WTC11 (cell line): ENCODE measurements at regions not wholly inside any gene's neighbourhood (a gene's known extent, or its start where the extent isn't known, plus 50 kb on each side); places are given as distances from the start of the nearest gene placed in this dataset.

Source experiments
- ATAC-seq: fragments of 200-7000 bp; cut with Tn5 transposase; 2 replicates; pipeline ENCODE4 v1.10.0; 2021; ENCODE audit warnings: mild to moderate bottlenecking, moderate library complexity
- CTCF ChIA-PET: fragments of 300-600 bp; sonication (Branson Sonifier 250); formaldehyde crosslinking; loops from one replicate; lab custom pipeline; 2021; ENCODE audit warnings: antibody characterized with exemption; lab: Charles Lee
- POLR2A ChIA-PET: fragments of 350-600 bp; sonication (Branson Sonifier 250); formaldehyde crosslinking; loops from one replicate; lab custom pipeline; 2021; ENCODE audit warnings: antibody characterized with exemption; lab: Charles Lee
- DNase-seq: peaks from one replicate; pipeline ENCODE4 v3.0.0; 2021; ENCODE audit warnings: low spot score
- H3K27ac Mint-ChIP-seq: 2 replicates; pipeline ENCODE4 v1.8.0; 2021; ENCODE audit warnings: mixed read lengths
- H3K27me3 Mint-ChIP-seq: 2 replicates; pipeline ENCODE4 v1.8.0; 2021; ENCODE audit warnings: low read depth, mild to moderate bottlenecking, moderate library complexity, mixed read lengths
- H3K36me3 Mint-ChIP-seq: 2 replicates; pipeline ENCODE4 v1.8.0; 2021; ENCODE audit warnings: mixed read lengths
- H3K4me1 Mint-ChIP-seq: 2 replicates; pipeline ENCODE4 v1.8.0; 2022; ENCODE audit warnings: mixed read lengths
- H3K4me3 Mint-ChIP-seq: 2 replicates; pipeline ENCODE4 v1.8.0; 2021; ENCODE audit warnings: mild to moderate bottlenecking, moderate library complexity, mixed read lengths
- H3K9me3 Mint-ChIP-seq: 2 replicates; pipeline ENCODE4 v1.8.0; 2021; ENCODE audit warnings: mixed read lengths
- ATF3 ChIP-seq: sonication (generic); formaldehyde crosslinking; conservative IDR thresholded peaks from 2 replicates; pipeline ENCODE4 v1.8.1; 2022; ENCODE audit warnings: mild to moderate bottlenecking, missing genetic modification reagents
- IRF1 ChIP-seq: sonication (generic); formaldehyde crosslinking; IDR thresholded peaks from 2 replicates; pipeline ENCODE4 v1.8.0; 2023; ENCODE audit warnings: missing genetic modification reagents
- JUN ChIP-seq: sonication (generic); formaldehyde crosslinking; IDR thresholded peaks from 2 replicates; pipeline ENCODE4 v1.8.0; 2023; ENCODE audit warnings: mild to moderate bottlenecking, missing genetic modification reagents
- MXD4 ChIP-seq: fragments of 250-450 bp; sonication (Bioruptor Pico); IDR thresholded peaks from 2 replicates; pipeline ENCODE4 v1.8.0; 2021; ENCODE audit warnings: mild to moderate bottlenecking, moderate library complexity, borderline replicate concordance
- NFATC4 ChIP-seq: fragments of 250-450 bp; sonication (Bioruptor Pico); IDR thresholded peaks from 2 replicates; pipeline ENCODE4 v1.9.0; 2021; ENCODE audit warnings: mild to moderate bottlenecking
- OVOL2 ChIP-seq: fragments of 250-450 bp; sonication (Bioruptor Pico); IDR thresholded peaks from 2 replicates; pipeline ENCODE4 v1.9.0; 2021; ENCODE audit warnings: mild to moderate bottlenecking, borderline replicate concordance
- RELA ChIP-seq: sonication (generic); formaldehyde crosslinking; IDR thresholded peaks from 2 replicates; pipeline ENCODE4 v1.8.1; 2022; ENCODE audit warnings: missing genetic modification reagents, mild to moderate bottlenecking, borderline replicate concordance
- SMAD3 ChIP-seq: sonication (generic); formaldehyde crosslinking; IDR thresholded peaks from 2 replicates; pipeline ENCODE4 v1.8.0; 2022; ENCODE audit warnings: missing genetic modification reagents, mild to moderate bottlenecking, borderline replicate concordance
- SMAD4 ChIP-seq: sonication (generic); formaldehyde crosslinking; IDR thresholded peaks from 2 replicates; pipeline ENCODE4 v1.8.0; 2022; ENCODE audit warnings: mild to moderate bottlenecking, missing genetic modification reagents
- TCF7 ChIP-seq: sonication (generic); formaldehyde crosslinking; IDR thresholded peaks from 2 replicates; pipeline ENCODE4 v1.8.0; 2022; ENCODE audit warnings: mild to moderate bottlenecking, low read depth, missing genetic modification reagents, moderate library complexity
- TP53 ChIP-seq: sonication (generic); formaldehyde crosslinking; IDR thresholded peaks from 2 replicates; pipeline ENCODE4 v1.8.1; 2023; ENCODE audit warnings: mild to moderate bottlenecking, missing genetic modification reagents
- ZNF121 ChIP-seq: sonication (generic); formaldehyde crosslinking; IDR thresholded peaks from 2 replicates; pipeline ENCODE4 v1.8.0; 2023; ENCODE audit warnings: missing genetic modification reagents
- ZNF219 ChIP-seq: sonication (generic); formaldehyde crosslinking; IDR thresholded peaks from 2 replicates; pipeline ENCODE4 v1.8.0; 2023; ENCODE audit warnings: missing genetic modification reagents, mild to moderate bottlenecking, borderline replicate concordance
- ZNF232 ChIP-seq: sonication (generic); formaldehyde crosslinking; IDR thresholded peaks from 2 replicates; pipeline ENCODE4 v1.8.0; 2022; ENCODE audit warnings: mild to moderate bottlenecking, missing genetic modification reagents
- ZNF317 ChIP-seq: sonication (generic); formaldehyde crosslinking; IDR thresholded peaks from 2 replicates; pipeline ENCODE4 v1.8.1; 2023; ENCODE audit warnings: low read depth, mild to moderate bottlenecking, moderate library complexity, missing genetic modification reagents, borderline replicate concordance
- ZNF532 ChIP-seq: fragments of 250-450 bp; sonication (Bioruptor Pico); IDR thresholded peaks from 2 replicates; pipeline ENCODE4 v1.9.0; 2021; ENCODE audit warnings: mild to moderate bottlenecking, borderline replicate concordance
- TF ChIP-seq, protein P1 (sequence below): sonication (generic); formaldehyde crosslinking; IDR thresholded peaks from 2 replicates; pipeline ENCODE4 v1.8.1; 2022; ENCODE audit warnings: mild to moderate bottlenecking, moderate library complexity, missing genetic modification reagents
- TF ChIP-seq, protein P2 (sequence below): fragments of 250-450 bp; sonication (Bioruptor Pico); IDR thresholded peaks from 2 replicates; pipeline ENCODE4 v2.1.2; 2022; ENCODE audit warnings: mild to moderate bottlenecking, moderate library complexity
- TF ChIP-seq, protein P3 (sequence below): fragments of 250-450 bp; sonication (Bioruptor Pico); IDR thresholded peaks from 2 replicates; pipeline ENCODE4 v1.9.0; 2021; ENCODE audit warnings: moderate library complexity, mild to moderate bottlenecking, inconsistent platforms, borderline replicate concordance
- TF ChIP-seq, protein P4 (sequence below): fragments of 250-450 bp; sonication (Bioruptor Pico); IDR thresholded peaks from 2 replicates; pipeline ENCODE4 v1.9.0; 2021; ENCODE audit warnings: mild to moderate bottlenecking

GRCh38 chr16:51674615-51675014 is 523.5 kb upstream of the SALL1 start (continued):
- TF ChIP-seq IRF1 (CRISPR knock-in tag) (no peak), ZNF121 (CRISPR knock-in tag) (no peak), ZNF532 (CRISPR knock-in tag) (no peak), TCF7 (no peak), JUN (CRISPR knock-in tag) (no peak), OVOL2 (CRISPR knock-in tag) (no peak), SMAD3 (no peak), TP53 (CRISPR knock-in tag) (no peak), ZNF219 (CRISPR knock-in tag) (no peak), MXD4 (CRISPR knock-in tag) (no peak), ZNF232 (no peak)
- TF ChIP-seq, protein P1, sequence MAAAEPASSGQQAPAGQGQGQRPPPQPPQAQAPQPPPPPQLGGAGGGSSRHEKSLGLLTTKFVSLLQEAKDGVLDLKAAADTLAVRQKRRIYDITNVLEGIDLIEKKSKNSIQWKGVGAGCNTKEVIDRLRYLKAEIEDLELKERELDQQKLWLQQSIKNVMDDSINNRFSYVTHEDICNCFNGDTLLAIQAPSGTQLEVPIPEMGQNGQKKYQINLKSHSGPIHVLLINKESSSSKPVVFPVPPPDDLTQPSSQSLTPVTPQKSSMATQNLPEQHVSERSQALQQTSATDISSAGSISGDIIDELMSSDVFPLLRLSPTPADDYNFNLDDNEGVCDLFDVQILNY (CRISPR knock-in tag): no peak

GRCh38 chr16:51670527-51670926 is 519.5 kb upstream of the SALL1 start:
- Mint-ChIP-seq H3K27ac (no peak overlapping the region), H3K36me3 (no peaks in the 10 kb centered on the region)
- CTCF ChIA-PET: no interaction called here
- POLR2A ChIA-PET: interaction anchor here (0.7 kb wide), 1 partner anchor 487 kb away, joined by 3 read pairs; no protein-coding TSS in a partner anchor
- no peak for TF ChIP-seq ATF3 (CRISPR knock-in tag)
- no peak for TF ChIP-seq SMAD4 (CRISPR knock-in tag)
- TF ChIP-seq RELA: no peak
- TF ChIP-seq, protein P2, sequence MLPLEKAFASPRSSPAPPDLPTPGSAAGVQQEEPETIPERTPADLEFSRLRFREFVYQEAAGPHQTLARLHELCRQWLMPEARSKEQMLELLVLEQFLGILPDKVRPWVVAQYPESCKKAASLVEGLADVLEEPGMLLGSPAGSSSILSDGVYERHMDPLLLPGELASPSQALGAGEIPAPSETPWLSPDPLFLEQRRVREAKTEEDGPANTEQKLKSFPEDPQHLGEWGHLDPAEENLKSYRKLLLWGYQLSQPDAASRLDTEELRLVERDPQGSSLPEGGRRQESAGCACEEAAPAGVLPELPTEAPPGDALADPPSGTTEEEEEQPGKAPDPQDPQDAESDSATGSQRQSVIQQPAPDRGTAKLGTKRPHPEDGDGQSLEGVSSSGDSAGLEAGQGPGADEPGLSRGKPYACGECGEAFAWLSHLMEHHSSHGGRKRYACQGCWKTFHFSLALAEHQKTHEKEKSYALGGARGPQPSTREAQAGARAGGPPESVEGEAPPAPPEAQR (CRISPR knock-in tag): no peak
- no peak for TF ChIP-seq ZNF317 (CRISPR knock-in tag)
- no peak for TF ChIP-seq ZNF232
- TF ChIP-seq, protein P3, sequence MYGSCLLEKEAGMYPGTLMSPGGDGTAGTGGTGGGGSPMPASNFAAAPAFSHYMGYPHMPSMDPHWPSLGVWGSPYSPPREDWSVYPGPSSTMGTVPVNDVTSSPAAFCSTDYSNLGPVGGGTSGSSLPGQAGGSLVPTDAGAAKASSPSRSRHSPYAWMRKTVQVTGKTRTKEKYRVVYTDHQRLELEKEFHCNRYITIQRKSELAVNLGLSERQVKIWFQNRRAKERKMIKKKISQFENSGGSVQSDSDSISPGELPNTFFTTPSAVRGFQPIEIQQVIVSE (CRISPR knock-in tag): no peak
- TF ChIP-seq, protein P4, sequence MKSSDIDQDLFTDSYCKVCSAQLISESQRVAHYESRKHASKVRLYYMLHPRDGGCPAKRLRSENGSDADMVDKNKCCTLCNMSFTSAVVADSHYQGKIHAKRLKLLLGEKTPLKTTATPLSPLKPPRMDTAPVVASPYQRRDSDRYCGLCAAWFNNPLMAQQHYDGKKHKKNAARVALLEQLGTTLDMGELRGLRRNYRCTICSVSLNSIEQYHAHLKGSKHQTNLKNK: no peak
- TF ChIP-seq NFATC4: no peak
- TF ChIP-seq, all 79 proteins: peak for 0
- no peaks in the 10 kb centered on the region for H3K9me3 Mint-ChIP-seq
- DNase-seq (no peak), ATAC-seq (no peak)
- H3K27me3 Mint-ChIP-seq: peaks cover 2% of the 10 kb centered on the region; the same call in 1 of the 2 replicates
- H3K4me3 Mint-ChIP-seq: no peak overlapping the region
- peaks cover 23% of the 10 kb centered on the region for H3K4me1 Mint-ChIP-seq
